GM21576 (cell line): ENCODE measurements at regions not wholly inside any gene's neighbourhood (a gene's known extent, or its start where the extent isn't known, plus 50 kb on each side); places are given as distances from the start of the nearest gene placed in this dataset.

ENCODE experiments used
- ATAC-seq: cut with Tn5 transposase; IDR thresholded peaks from one replicate; pipeline ENCODE4 v1.9.1; 2021; ENCODE audit warnings: mild to moderate bottlenecking, moderate library complexity; ENCODE audit not compliant: unreplicated experiment

- ATAC-seq = no peak
Measured at GRCh38 chr2:136582628-136583205, 182.6 kb upstream of the THSD7B start.

- ATAC-seq = no peak
Measured at GRCh38 chr2:136572335-136572734, 193.0 kb upstream of the THSD7B start.

GRCh38 chr2:136557203-136557602 is 208.1 kb upstream of the THSD7B start:
- no peak for ATAC-seq

GRCh38 chr2:136550181-136550580 is 215.2 kb upstream of the THSD7B start:
- ATAC-seq = no peak

GRCh38 chr2:136539355-136539754 is 226.0 kb upstream of the THSD7B start:
- no peak for ATAC-seq

GRCh38 chr2:136538489-136538888 is 226.9 kb upstream of the THSD7B start:
- no peak for ATAC-seq

- ATAC-seq = no peak
Measured at GRCh38 chr2:136534811-136535210, 230.5 kb upstream of the THSD7B start.

GRCh38 chr2:136532171-136532570 is 233.2 kb upstream of the THSD7B start:
- ATAC-seq = no peak

GRCh38 chr2:136531731-136532130 is 233.6 kb upstream of the THSD7B start:
- no peak for ATAC-seq

GRCh38 chr2:136530146-136530545 is 235.2 kb upstream of the THSD7B start:
- no peak for ATAC-seq

GRCh38 chr2:136527560-136527959 is 237.8 kb upstream of the THSD7B start:
- ATAC-seq = no peak

GRCh38 chr2:136522724-136523123 is 242.6 kb upstream of the THSD7B start:
- ATAC-seq = no peak

GRCh38 chr2:136517716-136518115 is 247.6 kb upstream of the THSD7B start:
- no peak for ATAC-seq

GRCh38 chr2:136510244-136510643 is 255.1 kb upstream of the THSD7B start:
- no peak for ATAC-seq

- no peak for ATAC-seq
Measured at GRCh38 chr2:136505462-136505861, 259.9 kb upstream of the THSD7B start.

- no peak for ATAC-seq
Measured at GRCh38 chr2:136502660-136503059, 262.7 kb upstream of the THSD7B start.

- no peak for ATAC-seq
Measured at GRCh38 chr2:136497709-136498108, 267.6 kb upstream of the THSD7B start.

- ATAC-seq = no peak
Measured at GRCh38 chr2:136496966-136497365, 268.4 kb upstream of the THSD7B start.

GRCh38 chr2:136495636-136496035 is 269.7 kb upstream of the THSD7B start:
- ATAC-seq = peak; percentile 85

GRCh38 chr2:136492901-136493300 is 272.4 kb upstream of the THSD7B start:
- no peak for ATAC-seq

- no peak for ATAC-seq
Measured at GRCh38 chr2:136490100-136490499, 275.2 kb upstream of the THSD7B start.

GRCh38 chr2:136487421-136487820 is 277.9 kb upstream of the THSD7B start:
- no peak for ATAC-seq

- peak; percentile 54 for ATAC-seq
Measured at GRCh38 chr2:136486115-136486514, 279.2 kb upstream of the THSD7B start.
